H9 (cell line): ENCODE measurements at regions not wholly inside any gene's neighbourhood (a gene's known extent, or its start where the extent isn't known, plus 50 kb on each side); places are given as distances from the start of the nearest gene placed in this dataset.

Source experiments
- DNase-seq: peaks from one replicate; pipeline ENCODE4 v3.0.0-alpha.2; 2017
- H2AFZ ChIP-seq: one replicate; pipeline ENCODE4 v1.6.1; 2013; ENCODE audit warnings: mild to moderate bottlenecking, low read length, control low read depth, moderate library complexity
- H2AK5ac ChIP-seq: 2 replicates; pipeline ENCODE4 v1.6.1; 2013; ENCODE audit warnings: low read length, control low read depth, mixed read lengths; ENCODE audit not compliant: insufficient read length
- H2BK120ac ChIP-seq: one replicate; pipeline ENCODE4 v1.6.1; 2013; ENCODE audit warnings: low read depth, mild to moderate bottlenecking, low read length, control low read depth, inconsistent platforms; ENCODE audit not compliant: poor library complexity, severe bottlenecking
- H2BK12ac ChIP-seq: 2 replicates; pipeline ENCODE4 v1.6.1; 2013; ENCODE audit warnings: low read length, control low read depth, mixed read lengths, low read depth; ENCODE audit not compliant: insufficient read length
- H2BK15ac ChIP-seq: 2 replicates; pipeline ENCODE4 v1.6.1; 2013; ENCODE audit warnings: low read depth, low read length, control low read depth
- H2BK20ac ChIP-seq: one replicate; pipeline ENCODE4 v1.6.1; 2013; ENCODE audit warnings: low read depth, mild to moderate bottlenecking, low read length, control low read depth, inconsistent platforms; ENCODE audit not compliant: poor library complexity, severe bottlenecking
- H2BK5ac ChIP-seq: 2 replicates; pipeline ENCODE4 v1.6.1; 2013; ENCODE audit warnings: low read length, control low read depth, mixed read lengths; ENCODE audit not compliant: insufficient read length
- H3K14ac ChIP-seq: 2 replicates; pipeline ENCODE4 v1.6.1; 2013; ENCODE audit warnings: low read length, control low read depth; ENCODE audit not compliant: insufficient read depth
- H3K18ac ChIP-seq: 2 replicates; pipeline ENCODE4 v1.6.1; 2013; ENCODE audit warnings: low read depth, mild to moderate bottlenecking, mixed read lengths, low read length, control low read depth; ENCODE audit not compliant: insufficient read length
- H3K23ac ChIP-seq: 2 replicates; pipeline ENCODE4 v1.6.1; 2013; ENCODE audit warnings: low read length, control low read depth, mixed read lengths, low read depth; ENCODE audit not compliant: insufficient read length
- H3K23me2 ChIP-seq: 2 replicates; pipeline ENCODE4 v1.6.1; 2013; ENCODE audit warnings: low read depth, mild to moderate bottlenecking, mixed read lengths, low read length, control low read depth; ENCODE audit not compliant: insufficient read length, poor library complexity, severe bottlenecking
- H3K27ac ChIP-seq: 2 replicates; pipeline ENCODE4 v1.5.1; 2013; ENCODE audit warnings: low read length, control low read depth, mixed read lengths, low read depth; ENCODE audit not compliant: insufficient read length
- H3K27me3 ChIP-seq: 2 replicates; pipeline ENCODE4 v1.6.1; 2013; ENCODE audit warnings: low read length, control low read depth, inconsistent platforms; ENCODE audit not compliant: insufficient read depth
- H3K4ac ChIP-seq: 2 replicates; pipeline ENCODE4 v1.6.1; 2013; ENCODE audit warnings: low read depth, mild to moderate bottlenecking, control low read depth, inconsistent platforms, low read length, moderate library complexity
- H3K4me1 ChIP-seq: 2 replicates; pipeline ENCODE4 v1.6.1; 2013; ENCODE audit warnings: low read length, control low read depth, inconsistent platforms; ENCODE audit not compliant: insufficient read depth
- H3K4me2 ChIP-seq: 2 replicates; pipeline ENCODE4 v1.6.1; 2013; ENCODE audit warnings: low read length, control low read depth, mixed read lengths; ENCODE audit not compliant: insufficient read length, insufficient read depth
- H3K56ac ChIP-seq: 2 replicates; pipeline ENCODE4 v1.6.1; 2013; ENCODE audit warnings: low read depth, mild to moderate bottlenecking, mixed read lengths, low read length, control low read depth; ENCODE audit not compliant: insufficient read length
- H3K79me1 ChIP-seq: 2 replicates; pipeline ENCODE4 v1.6.1; 2013; ENCODE audit warnings: low read depth, mild to moderate bottlenecking, moderate library complexity, low read length, control low read depth, inconsistent platforms; ENCODE audit not compliant: insufficient read depth, poor library complexity, severe bottlenecking
- H3K79me2 ChIP-seq: 2 replicates; pipeline ENCODE4 v1.6.1; 2013; ENCODE audit warnings: low read length, control low read depth, inconsistent platforms; ENCODE audit not compliant: insufficient read depth
- H3K9ac ChIP-seq: 2 replicates; pipeline ENCODE4 v1.6.1; 2013; ENCODE audit warnings: low read length, control low read depth, mixed read lengths; ENCODE audit not compliant: insufficient read length; ENCODE audit errors: extremely low read depth
- H3K9me3 ChIP-seq: one replicate; pipeline ENCODE4 v1.6.1; 2013; ENCODE audit warnings: low read depth, low read length, inconsistent platforms; ENCODE audit not compliant: control insufficient read depth
- H3T11ph ChIP-seq: one replicate; pipeline ENCODE4 v1.6.1; 2013; ENCODE audit warnings: mild to moderate bottlenecking, low read length, control low read depth, inconsistent platforms
- H4K20me1 ChIP-seq: one replicate; pipeline ENCODE4 v1.6.1; 2013; ENCODE audit not compliant: control insufficient read depth, insufficient read length, insufficient read depth
- H4K5ac ChIP-seq: 2 replicates; pipeline ENCODE4 v1.6.1; 2013; ENCODE audit warnings: low read depth, mild to moderate bottlenecking, mixed read lengths, low read length, control low read depth; ENCODE audit not compliant: insufficient read length
- H4K8ac ChIP-seq: replicated peaks from 2 replicates; pipeline ENCODE4 v1.6.1; 2013; ENCODE audit warnings: low read length, control low read depth, mixed read lengths, low read depth; ENCODE audit not compliant: insufficient read length
- H4K91ac ChIP-seq: 2 replicates; pipeline ENCODE4 v1.6.1; 2013; ENCODE audit warnings: low read depth, mild to moderate bottlenecking, moderate library complexity, mixed read lengths, low read length, control low read depth; ENCODE audit not compliant: insufficient read length
- H3K27ac Mint-ChIP-seq, 3 experiments: 2 replicates in 2 of 3; 3 replicates in 1 of 3; pipeline ENCODE4 v1.8.0; 2020 to 2021; ENCODE audit warnings: mixed read lengths in 3 of 3, mild to moderate bottlenecking in 1 of 3, moderate library complexity in 1 of 3
- H3K27me3 Mint-ChIP-seq: 2 replicates; pipeline ENCODE4 v1.8.0; 2021; ENCODE audit warnings: low read depth, mild to moderate bottlenecking, moderate library complexity, mixed read lengths
- H3K36me3 Mint-ChIP-seq, 3 experiments: 2 replicates in 2 of 3; 3 replicates in 1 of 3; pipeline ENCODE4 v1.8.0; 2020 to 2021; ENCODE audit warnings: low read depth in 3 of 3, mixed read lengths in 3 of 3; ENCODE audit not compliant: insufficient read depth in 1 of 3
- H3K4me1 Mint-ChIP-seq, 2 experiments: 2 replicates each; pipeline ENCODE4 v1.8.0; 2020; ENCODE audit warnings: mixed read lengths in 2 of 2
- H3K4me3 Mint-ChIP-seq, 2 experiments: 2 replicates in 1 of 2; 3 replicates in 1 of 2; pipeline ENCODE4 v1.8.0; 2020 to 2021; ENCODE audit warnings: mild to moderate bottlenecking in 2 of 2, mixed read lengths in 2 of 2, moderate library complexity in 1 of 2
- H3K9me3 Mint-ChIP-seq, 2 experiments: 2 replicates in 1 of 2; 3 replicates in 1 of 2; pipeline ENCODE4 v1.8.0; 2020; ENCODE audit warnings: mild to moderate bottlenecking in 2 of 2, mixed read lengths in 2 of 2, moderate library complexity in 1 of 2
- TF ChIP-seq, protein P1 (sequence below): fragments of 200-600 bp; sonication (generic); conservative IDR thresholded peaks from 3 replicates; pipeline ENCODE4 v1.8.0; 2021; ENCODE audit warnings: antibody characterized with exemption, mild to moderate bottlenecking

DNA sequence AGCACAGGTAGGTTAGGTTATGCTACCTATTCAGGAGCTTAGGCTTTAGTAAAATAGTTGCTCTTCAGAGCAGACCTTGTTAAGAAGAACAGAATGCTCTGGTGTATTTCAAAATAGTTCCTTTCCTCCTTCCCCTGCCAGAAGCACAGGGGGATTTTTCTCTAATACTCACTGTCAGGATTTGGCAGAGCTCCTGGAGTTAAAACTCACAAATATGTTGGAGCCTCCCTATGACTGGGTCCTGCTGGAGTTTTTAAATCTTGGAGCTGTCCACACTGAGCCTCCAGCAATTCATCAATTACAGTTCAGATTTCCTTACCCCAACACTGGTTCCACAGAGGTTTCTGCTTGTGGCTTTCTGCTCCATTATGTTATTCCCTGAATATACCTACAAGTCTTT lies 1233.8 kb upstream of the WWC1 start:
- Histone ChIP-seq H2BK20ac (no peak overlapping the region), H3T11ph (no peak overlapping the region), H3K56ac (no peak overlapping the region), H4K8ac (no peak overlapping the region), H3K9me3 (no peaks in the 10 kb centered on the region), H3K23ac (no peak overlapping the region), H3K4ac (no peak overlapping the region), H3K18ac (no peak overlapping the region), H2AK5ac (no peak overlapping the region), H2AFZ (no peak overlapping the region), H3K23me2 (no peaks in the 10 kb centered on the region), H4K91ac (no peak overlapping the region), H4K20me1 (no peaks in the 10 kb centered on the region), H3K14ac (no peak overlapping the region), H2BK5ac (no peak overlapping the region), H2BK15ac (no peak overlapping the region), H3K27me3 (no peaks in the 10 kb centered on the region), H3K79me1 (no peaks in the 10 kb centered on the region), H2BK120ac (no peak overlapping the region), H3K4me2 (no peak overlapping the region), H3K27ac (no peak overlapping the region), H2BK12ac (no peak overlapping the region), H3K9ac (no peak overlapping the region), H3K4me1 (no peaks in the 10 kb centered on the region), H3K79me2 (no peaks in the 10 kb centered on the region), H4K5ac (no peak overlapping the region)
- H3K9me3 Mint-ChIP-seq = peaks cover 11 to 15% of the 10 kb centered on the region in 2 experiments; a peak in 4 of 5 replicates
- peaks cover 0 to 16% (median 0%) of the 10 kb centered on the region in 3 experiments; a peak in 3 of 7 replicates for H3K36me3 Mint-ChIP-seq
- H3K27me3 Mint-ChIP-seq = no peaks in the 10 kb centered on the region
- no peak overlapping the region for H3K27ac Mint-ChIP-seq
- no peak overlapping the region for H3K4me3 Mint-ChIP-seq
- DNase-seq = no peak
- H3K4me1 Mint-ChIP-seq = no peaks in the 10 kb centered on the region
- TF ChIP-seq, protein P1, sequence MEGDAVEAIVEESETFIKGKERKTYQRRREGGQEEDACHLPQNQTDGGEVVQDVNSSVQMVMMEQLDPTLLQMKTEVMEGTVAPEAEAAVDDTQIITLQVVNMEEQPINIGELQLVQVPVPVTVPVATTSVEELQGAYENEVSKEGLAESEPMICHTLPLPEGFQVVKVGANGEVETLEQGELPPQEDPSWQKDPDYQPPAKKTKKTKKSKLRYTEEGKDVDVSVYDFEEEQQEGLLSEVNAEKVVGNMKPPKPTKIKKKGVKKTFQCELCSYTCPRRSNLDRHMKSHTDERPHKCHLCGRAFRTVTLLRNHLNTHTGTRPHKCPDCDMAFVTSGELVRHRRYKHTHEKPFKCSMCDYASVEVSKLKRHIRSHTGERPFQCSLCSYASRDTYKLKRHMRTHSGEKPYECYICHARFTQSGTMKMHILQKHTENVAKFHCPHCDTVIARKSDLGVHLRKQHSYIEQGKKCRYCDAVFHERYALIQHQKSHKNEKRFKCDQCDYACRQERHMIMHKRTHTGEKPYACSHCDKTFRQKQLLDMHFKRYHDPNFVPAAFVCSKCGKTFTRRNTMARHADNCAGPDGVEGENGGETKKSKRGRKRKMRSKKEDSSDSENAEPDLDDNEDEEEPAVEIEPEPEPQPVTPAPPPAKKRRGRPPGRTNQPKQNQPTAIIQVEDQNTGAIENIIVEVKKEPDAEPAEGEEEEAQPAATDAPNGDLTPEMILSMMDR = no peak
